HUES6 (cell line): ENCODE measurements at regions not wholly inside any gene's neighbourhood (a gene's known extent, or its start where the extent isn't known, plus 50 kb on each side); places are given as distances from the start of the nearest gene placed in this dataset.
A peak's percentile ranks its signal among the peaks of the same experiment; 100 is the strongest.

ENCODE experiments used
- H3K27ac ChIP-seq: 2 replicates; pipeline ENCODE4 v1.7.0; 2013; ENCODE audit warnings: low read depth, mild to moderate bottlenecking, low read length, inconsistent platforms
- H3K27me3 ChIP-seq: 2 replicates; pipeline ENCODE4 v1.6.1; 2013; ENCODE audit warnings: low read length; ENCODE audit not compliant: control insufficient read depth, insufficient read depth
- H3K36me3 ChIP-seq: 2 replicates; pipeline ENCODE4 v1.6.1; 2013; ENCODE audit warnings: low read length; ENCODE audit not compliant: control insufficient read depth, insufficient read depth
- H3K4me1 ChIP-seq: 2 replicates; pipeline ENCODE4 v1.6.1; 2013; ENCODE audit warnings: low read length; ENCODE audit not compliant: control insufficient read depth, insufficient read depth
- H3K4me3 ChIP-seq: 2 replicates; pipeline ENCODE4 v1.5.1; 2013; ENCODE audit warnings: low read depth, low read length
- H3K9ac ChIP-seq: one replicate; pipeline ENCODE4 v1.6.1; 2013; ENCODE audit warnings: mild to moderate bottlenecking, low read length
- H3K9me3 ChIP-seq: 2 replicates; pipeline ENCODE4 v1.6.1; 2013; ENCODE audit warnings: low read depth, low read length; ENCODE audit not compliant: control insufficient read depth, insufficient read depth

GRCh38 chr1:10857687-10858086, 61.2 kb upstream of the CASZ1 start:
- peaks cover 14% of the 10 kb centered on the region for H3K4me1 ChIP-seq
- H3K36me3 ChIP-seq, result no peaks in the 10 kb centered on the region
- H3K27ac ChIP-seq, result no peak overlapping the region
- no peak overlapping the region for H3K4me3 ChIP-seq
- no peak overlapping the region for H3K9ac ChIP-seq
- peaks cover 18% of the 10 kb centered on the region for H3K9me3 ChIP-seq
- 0 out of 2 replicates have a peak, but pooled peaks cover 9% of the 10 kb centered on the region for H3K27me3 ChIP-seq

GRCh38 chr1:10860218-10860617, 63.8 kb upstream of the CASZ1 start:
- Histone ChIP-seq H3K4me1 (peaks cover 16% of the 10 kb centered on the region), H3K36me3 (no peaks in the 10 kb centered on the region), H3K27me3 (peaks cover 30% of the 10 kb centered on the region), H3K9ac (no peak overlapping the region), H3K9me3 (peaks cover 3% of the 10 kb centered on the region), H3K4me3 (no peak overlapping the region), H3K27ac (no peak overlapping the region)

GRCh38 chr1:10860682-10861081, 64.2 kb upstream of the CASZ1 start:
- Histone ChIP-seq H3K27me3 (peaks cover 35% of the 10 kb centered on the region), H3K9me3 (no peaks in the 10 kb centered on the region), H3K4me3 (no peak overlapping the region), H3K36me3 (no peaks in the 10 kb centered on the region), H3K27ac (no peak overlapping the region), H3K4me1 (peaks cover 20% of the 10 kb centered on the region), H3K9ac (no peak overlapping the region)

GRCh38 chr1:10861822-10862221, 65.4 kb upstream of the CASZ1 start:
- H3K27ac ChIP-seq, result no peak overlapping the region
- no peak overlapping the region for H3K9ac ChIP-seq
- H3K4me3 ChIP-seq, result no peak overlapping the region
- no peaks in the 10 kb centered on the region for H3K36me3 ChIP-seq
- peaks cover 27% of the 10 kb centered on the region for H3K4me1 ChIP-seq
- no peaks in the 10 kb centered on the region for H3K9me3 ChIP-seq
- peaks cover 45% of the 10 kb centered on the region for H3K27me3 ChIP-seq

- Histone ChIP-seq H3K36me3 (no peaks in the 10 kb centered on the region), H3K27me3 (peaks cover 51% of the 10 kb centered on the region), H3K9me3 (no peaks in the 10 kb centered on the region), H3K9ac (no peak overlapping the region), H3K4me1 (peaks cover 33% of the 10 kb centered on the region), H3K4me3 (no peak overlapping the region), H3K27ac (no peak overlapping the region)
Observed at GRCh38 chr1:10862743-10863335, 66.4 kb upstream of the CASZ1 start.

GRCh38 chr1:10863886-10864285, 67.4 kb upstream of the CASZ1 start:
- Histone ChIP-seq H3K27me3 (peaks cover 59% of the 10 kb centered on the region), H3K9ac (no peak overlapping the region), H3K9me3 (no peaks in the 10 kb centered on the region), H3K36me3 (no peaks in the 10 kb centered on the region), H3K4me3 (no peak overlapping the region), H3K27ac (no peak overlapping the region), H3K4me1 (peaks cover 33% of the 10 kb centered on the region)

- Histone ChIP-seq H3K4me1 (peaks cover 32% of the 10 kb centered on the region), H3K36me3 (no peaks in the 10 kb centered on the region), H3K4me3 (no peak overlapping the region), H3K9ac (no peak overlapping the region), H3K27ac (no peak overlapping the region), H3K9me3 (no peaks in the 10 kb centered on the region), H3K27me3 (peaks cover 66% of the 10 kb centered on the region)
Observed at GRCh38 chr1:10864776-10865175, 68.3 kb upstream of the CASZ1 start.

GRCh38 chr1:10865518-10866320, 69.3 kb upstream of the CASZ1 start:
- Histone ChIP-seq H3K27ac (no peak overlapping the region), H3K9me3 (no peaks in the 10 kb centered on the region), H3K4me3 (peak overlapping the region; percentile 34), H3K27me3 (peaks cover 71% of the 10 kb centered on the region), H3K36me3 (no peaks in the 10 kb centered on the region), H3K9ac (no peak overlapping the region), H3K4me1 (peaks cover 22% of the 10 kb centered on the region)

- no peak overlapping the region for H3K9ac ChIP-seq
- no peaks in the 10 kb centered on the region for H3K9me3 ChIP-seq
- no peak overlapping the region for H3K27ac ChIP-seq
- no peaks in the 10 kb centered on the region for H3K36me3 ChIP-seq
- peaks cover 65% of the 10 kb centered on the region for H3K27me3 ChIP-seq
- H3K4me3 ChIP-seq, result peak overlapping the region; percentile 68
- H3K4me1 ChIP-seq, result peaks cover 19% of the 10 kb centered on the region
Observed at GRCh38 chr1:10866321-10867093, 70.1 kb upstream of the CASZ1 start.

GRCh38 chr1:10867138-10867721, 70.8 kb upstream of the CASZ1 start:
- H3K27me3 ChIP-seq, result peaks cover 65% of the 10 kb centered on the region

More at GRCh38 chr1:10867138-10867721, 70.8 kb upstream of the CASZ1 start:
- no peak overlapping the region for H3K27ac ChIP-seq
- H3K9ac ChIP-seq, result peak overlapping the region; percentile 48
- H3K9me3 ChIP-seq, result no peaks in the 10 kb centered on the region
- no peaks in the 10 kb centered on the region for H3K36me3 ChIP-seq
- peak overlapping the region; percentile 57 for H3K4me3 ChIP-seq
- peaks cover 19% of the 10 kb centered on the region for H3K4me1 ChIP-seq
